K562 (cell line): ENCODE measurements at regions not wholly inside any gene's neighbourhood (a gene's known extent, or its start where the extent isn't known, plus 50 kb on each side); places are given as distances from the start of the nearest gene placed in this dataset.

Experiments
- ATAC-seq: fragments of 200-7000 bp; cut with Tn5 transposase; 3 replicates; pipeline ENCODE4 v1.9.1; 2020; ENCODE audit warnings: moderate library complexity
- BruUV-seq: library from RNA; stranded (reverse); fragments of 400-500 nt; replicated peaks from 2 replicates; lab custom pipeline; 2021; lab: Mats Ljungman, UMichigan
- CTCF ChIA-PET: fragments of 300-600 bp; formaldehyde crosslinking; extraction: SDS; loops from one replicate; lab custom pipeline; 2021; ENCODE audit warnings: low intra/inter-chr PET ratio; lab: Yijun Ruan, JAX
- POLR2A ChIA-PET: fragments of 300-600, 350-650 bp; sonication (Branson Sonifier 250); formaldehyde crosslinking; extraction: SDS; loops from one replicate; lab custom pipeline; 2021; ENCODE audit warnings: antibody characterized with exemption, inconsistent platforms; lab: Yijun Ruan, JAX
- DNase-seq, 4 experiments: peaks; one replicate each; pipeline versions ENCODE4 v3.0.0 to v3.0.0-alpha.2; 2011 to 2018; ENCODE audit warnings: low spot score in 3 of 4, mixed read lengths in 3 of 4; ENCODE audit errors: extremely low read depth in 1 of 4
- FAIRE-seq: peaks from 2 replicates; lab custom pipeline; 2011; peaks lifted over from hg19 to GRCh38; lab: Jason Lieb, UNC
- H2AFZ ChIP-seq: 2 replicates; pipeline ENCODE4 v1.6.0; 2011; ENCODE audit warnings: low read depth, low read length, control low read depth, inconsistent platforms
- H3K27ac ChIP-seq: fragments of 200-600 bp; 3 replicates; pipeline ENCODE4 v1.8.0; 2011; ENCODE audit warnings: low read depth, mild to moderate bottlenecking, control low read depth, inconsistent platforms, low read length, moderate library complexity, mixed read lengths; ENCODE audit errors: extremely low read depth
- H3K27me3 ChIP-seq, 2 experiments: fragments of 300-600 bp in 1 of 2; 2 replicates in 1 of 2; 3 replicates in 1 of 2; pipeline versions ENCODE4 v1.6.0 to v1.8.0; 2011; ENCODE audit warnings: inconsistent platforms in 2 of 2, low read length in 2 of 2, mild to moderate bottlenecking in 1 of 2, mixed read lengths in 1 of 2, moderate library complexity in 1 of 2; ENCODE audit not compliant: control insufficient read depth in 2 of 2, insufficient read depth in 2 of 2
- H3K36me3 ChIP-seq: fragments of 300-600 bp; 3 replicates; pipeline ENCODE4 v1.8.0; 2011; ENCODE audit warnings: mild to moderate bottlenecking, low read length, inconsistent platforms; ENCODE audit not compliant: control insufficient read depth, insufficient read depth
- H3K4me1 ChIP-seq, 2 experiments: fragments of 200-600 bp in 1 of 2; replicated peaks in 1 of 2; 2 replicates in 1 of 2; 3 replicates in 1 of 2; pipeline versions ENCODE4 v1.5.1 to v1.8.0; 2011; ENCODE audit warnings: inconsistent platforms in 2 of 2, low read length in 2 of 2, mild to moderate bottlenecking in 1 of 2, mixed read lengths in 1 of 2, moderate library complexity in 1 of 2; ENCODE audit not compliant: control insufficient read depth in 2 of 2, insufficient read depth in 2 of 2
- H3K4me2 ChIP-seq: 2 replicates; pipeline ENCODE4 v1.6.1; 2011; ENCODE audit warnings: low read length, control low read depth, inconsistent platforms, mixed read lengths; ENCODE audit not compliant: insufficient read depth
- H3K4me3 ChIP-seq: fragments of 200-600 bp; sonication (generic), shearing (Covaris generic); 2 replicates; pipeline ENCODE4 v1.5.1; 2016; ENCODE audit warnings: control low read depth, inconsistent platforms
- H3K79me2 ChIP-seq: fragments of 200-600 bp; 3 replicates; pipeline ENCODE4 v1.8.0; 2011; ENCODE audit warnings: low read length, inconsistent platforms; ENCODE audit not compliant: control insufficient read depth, insufficient read depth
- H3K9ac ChIP-seq, 2 experiments: 2 replicates each; pipeline versions ENCODE4 v1.6.0 to v1.6.1; 2011; ENCODE audit warnings: low read depth in 2 of 2, low read length in 2 of 2, control low read depth in 1 of 2, inconsistent platforms in 1 of 2, mild to moderate bottlenecking in 1 of 2, mixed read lengths in 1 of 2; ENCODE audit not compliant: insufficient read depth in 1 of 2
- H3K9me1 ChIP-seq: one replicate; pipeline ENCODE4 v1.6.0; 2011; ENCODE audit warnings: inconsistent platforms, mild to moderate bottlenecking, low read length, moderate library complexity; ENCODE audit not compliant: control insufficient read depth, insufficient read depth
- H3K9me3 ChIP-seq: replicated peaks from 2 replicates; pipeline ENCODE4 v1.5.1; 2011; ENCODE audit warnings: low read depth, low read length, inconsistent platforms; ENCODE audit not compliant: control insufficient read depth, insufficient read depth
- H4K20me1 ChIP-seq: replicated peaks from 2 replicates; pipeline ENCODE4 v1.6.1; 2011; ENCODE audit warnings: low read length, inconsistent platforms, mixed read lengths; ENCODE audit not compliant: control insufficient read depth, insufficient read depth
- AFF4 ChIP-seq: sonication (generic); formaldehyde crosslinking; IDR thresholded peaks from 2 replicates; pipeline ENCODE4 v1.8.0; 2023; ENCODE audit warnings: mild to moderate bottlenecking, missing genetic modification reagents
- DPF2 ChIP-seq: fragments of 450-650 bp; IDR thresholded peaks from 2 replicates; pipeline ENCODE4 v1.6.1; 2016
- E2F4 ChIP-seq: sonication (generic); formaldehyde crosslinking; IDR thresholded peaks from 2 replicates; pipeline ENCODE4 v1.8.0; 2022; ENCODE audit warnings: mild to moderate bottlenecking, low read depth, missing genetic modification reagents
- FOXJ3 ChIP-seq: sonication (generic); formaldehyde crosslinking; IDR thresholded peaks from 2 replicates; pipeline ENCODE4 v1.4.0; 2020; ENCODE audit warnings: mild to moderate bottlenecking, missing genetic modification reagents
- HNRNPK ChIP-seq: fragments of 200-400 bp; formaldehyde crosslinking; IDR thresholded peaks from one replicate; pipeline ENCODE4 v1.6.1; 2018; ENCODE audit warnings: mild to moderate bottlenecking, low read depth, low read length; ENCODE audit not compliant: poor library complexity, severe bottlenecking
- IRF9 ChIP-seq: fragments of 450-650 bp; IDR thresholded peaks from 2 replicates; pipeline ENCODE4 v1.6.1; 2016; ENCODE audit warnings: missing biosample characterization, missing genetic modification characterization
- JUND ChIP-seq, 2 experiments: IDR thresholded peaks; 2 replicates in 1 of 2; 3 replicates in 1 of 2; pipeline ENCODE4 v1.6.1; 2011; ENCODE audit warnings: borderline replicate concordance in 2 of 2, low read depth in 2 of 2, low read length in 2 of 2, improper control_type of control experiment in 1 of 2, missing biosample characterization in 1 of 2, missing genetic modification characterization in 1 of 2, missing genetic modification reagents in 1 of 2
- SNAPC5 ChIP-seq: fragments of 250-450 bp; sonication (Bioruptor Pico); IDR thresholded peaks from 2 replicates; pipeline ENCODE4 v1.8.0; 2021; ENCODE audit warnings: moderate library complexity, mild to moderate bottlenecking, inconsistent platforms
- SUPT5H ChIP-seq: fragments of 450-650 bp; IDR thresholded peaks from 2 replicates; pipeline ENCODE4 v1.6.1; 2016
- THRA ChIP-seq: fragments of 450-650 bp; IDR thresholded peaks from 2 replicates; pipeline ENCODE4 v1.6.1; 2017; ENCODE audit warnings: mild to moderate bottlenecking, moderate library complexity
- ZBTB7A ChIP-seq: IDR thresholded peaks from 2 replicates; pipeline ENCODE4 v1.6.1; 2011; ENCODE audit warnings: low read depth, mild to moderate bottlenecking, low read length, moderate library complexity, borderline replicate concordance; ENCODE audit not compliant: control insufficient read depth
- ZNF140 ChIP-seq: fragments of 250-450 bp; sonication (Bioruptor Pico); IDR thresholded peaks from 2 replicates; pipeline ENCODE4 v1.8.0; 2021; ENCODE audit warnings: moderate library complexity, mild to moderate bottlenecking, inconsistent platforms
- WGBS: fragments of 100-300 bp; shearing (Covaris generic); methylation state at CpG from one replicate; pipeline ENCODE4 v1.1.6; 2016; ENCODE audit warnings: low coverage, mixed read lengths; ENCODE audit not compliant: insufficient coverage; ENCODE audit errors: missing lambda C conversion rate; 5-methylcytosine and 5-hydroxymethylcytosine counted together
- in situ Hi-C: fragments of 300-500 bp; cut with MboI; formaldehyde crosslinking; loops from 4 replicates; pipeline ENCODE4 v1.15.0; 2018; ENCODE audit warnings: inconsistent platforms, mixed read lengths
- intact Hi-C: fragments of 100-400 bp; cut with micrococcal nuclease; formaldehyde crosslinking; loops from 2 replicates; pipeline ENCODE4 v1.14.2; 2022

- no peak for FAIRE-seq
- WGBS = 0% methylated on average over 1 of the region's 1 CpG
- no peaks in the 10 kb centered on the region for H4K20me1 ChIP-seq
- H3K79me2 ChIP-seq = no peaks in the 10 kb centered on the region
- in situ Hi-C loops = no loop called here
- CTCF ChIA-PET = no interaction called here
- H3K27ac ChIP-seq = no peak overlapping the region
- no TSS peak for BruUV-seq
- H3K36me3 ChIP-seq = no peaks in the 10 kb centered on the region
- no peak overlapping the region for H2AFZ ChIP-seq
- H3K27me3 ChIP-seq = no peaks in the 10 kb centered on the region
- H3K4me3 ChIP-seq = no peak overlapping the region
- intact Hi-C loops = no loop called here
- no peaks in the 10 kb centered on the region for H3K9me1 ChIP-seq
- no peaks in the 10 kb centered on the region for H3K4me1 ChIP-seq
- no peak for ATAC-seq
- no peaks in the 10 kb centered on the region for H3K9me3 ChIP-seq
- H3K9ac ChIP-seq = no peak overlapping the region
- no peak overlapping the region for H3K4me2 ChIP-seq
- DNase-seq = no peak
- POLR2A ChIA-PET = no interaction called here
- TF ChIP-seq ZBTB7A (no peak), SUPT5H (no peak), DPF2 (no peak), AFF4 (CRISPR knock-in tag) (no peak), JUND (IDR thresholded peaks at IDR 0.05; ENCODE audit: borderline replicate concordance, low read depth, low read length) (no peak), JUND (tag; IDR thresholded peaks at IDR 0.05; ENCODE audit: borderline replicate concordance, low read depth, low read length) (no peak), E2F4 (CRISPR knock-in tag) (no peak), IRF9 (tag) (no peak), FOXJ3 (CRISPR knock-in tag) (no peak), THRA (no peak), HNRNPK (no peak), ZNF140 (no peak), SNAPC5 (CRISPR knock-in tag) (no peak)
These were observed 269.3 kb upstream of the ANO3 start for GRCh38 chr11:26062660-26063059.
